ENCODE measurements at regions not wholly inside any gene's neighbourhood (a gene's known extent, or its start where the extent isn't known, plus 50 kb on each side); places are given as distances from the start of the nearest gene placed in this dataset.
"Not testable (repeated sequence)": the region's sequence is repeated elsewhere in the genome, so short reads cannot be mapped to it uniquely, and the experiment has no call there.

DNA sequence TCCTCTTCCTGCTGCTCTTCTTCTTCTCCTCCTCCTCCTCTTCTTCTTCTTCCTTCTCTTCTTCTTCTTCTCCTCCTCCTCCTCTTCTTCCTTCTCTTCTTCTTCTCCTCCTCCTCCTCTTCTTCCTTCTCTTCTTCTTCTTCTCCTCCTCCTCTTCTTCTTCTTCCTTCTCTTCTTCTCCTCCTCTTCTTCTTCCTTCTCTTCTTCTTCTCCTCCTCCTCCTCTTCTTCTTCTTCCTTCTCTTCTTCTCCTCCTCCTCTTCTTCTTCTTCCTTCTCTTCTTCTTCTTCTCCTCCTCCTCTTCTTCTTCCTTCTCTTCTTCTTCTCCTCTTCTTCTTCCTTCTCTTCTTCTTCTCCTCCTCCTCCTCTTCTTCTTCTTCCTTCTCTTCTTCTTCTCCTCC lies 560.8 kb upstream of the CDH5 start:
- RAD21 ChIA-PET (ENCODE audit: low non-redundant PET in 1 of 2, low total read pairs in 2 of 2, uncharacterized antibody in 2 of 2, unreplicated experiment in 2 of 2); H3K4me2 ChIP-seq (ENCODE audit: low read length); H3K9me2 ChIP-seq (ENCODE audit: insufficient read depth); H3K4me3 ChIP-seq (replicated peaks in 1 of 2; ENCODE audit: low read depth in 1 of 2, low read length in 2 of 2); H3K9me3 ChIP-seq (ENCODE audit: control insufficient read depth in 1 of 2, insufficient read depth in 1 of 2, low read depth in 1 of 2, low read length in 2 of 2); H3K36me3 ChIP-seq (ENCODE audit: control insufficient read depth in 1 of 2, insufficient read depth in 2 of 2, low read length in 2 of 2); H4K20me1 ChIP-seq (ENCODE audit: insufficient read depth); CTCF ChIA-PET; intact Hi-C loops (cut with micrococcal nuclease); H3K9ac ChIP-seq (ENCODE audit: low read length); ATAC-seq; H3K79me2 ChIP-seq (ENCODE audit: insufficient read depth, low read length); DNase-seq (ENCODE audit: low read depth, low spot score); H3K4me1 ChIP-seq (ENCODE audit: control insufficient read depth in 1 of 2, insufficient read depth in 2 of 2, low read length in 2 of 2); H3K27me3 ChIP-seq (ENCODE audit: insufficient read depth, low read length); H2AFZ ChIP-seq (ENCODE audit: low read depth, low read length, poor library complexity, severe bottlenecking); POLR2A ChIA-PET; BruUV-seq (replicated peaks); H3K27ac ChIP-seq (ENCODE audit: low read depth, low read length): not testable (repeated sequence)

DNA sequence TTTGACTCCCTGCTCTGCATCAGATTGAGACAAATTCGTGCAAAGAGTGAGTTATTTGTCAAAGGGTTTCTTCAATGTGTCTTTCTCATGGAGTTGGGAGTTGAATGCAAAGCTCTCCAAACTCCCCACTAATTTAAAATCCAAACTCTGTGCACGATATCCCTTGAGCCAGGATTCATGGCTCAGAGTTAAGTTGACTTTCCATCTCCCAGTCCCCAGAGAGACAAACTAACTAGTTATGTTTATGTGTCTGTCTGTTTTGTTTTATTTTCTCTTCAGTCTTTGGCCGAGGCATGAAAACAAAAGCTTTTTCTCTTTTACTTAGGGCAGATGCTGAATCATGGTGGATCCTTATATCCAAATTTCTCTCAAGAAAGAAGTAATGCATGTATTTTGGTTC lies 570.0 kb upstream of the CDH5 start:
- no peak for TF ChIP-seq ZNF274 (IDR thresholded peaks at IDR 0.05; ENCODE audit: low read depth, low read length)
- no peak for TF ChIP-seq YY1 (IDR thresholded peaks at IDR 0.05; ENCODE audit: extremely low read depth, insufficient replicate concordance, low read depth, low read length)
- TF ChIP-seq ZFX (IDR thresholded peaks at IDR 0.05) = no peak
- TF ChIP-seq EGR1 (IDR thresholded peaks at IDR 0.05; ENCODE audit: low read depth) = no peak
- TF ChIP-seq SRF (IDR thresholded peaks at IDR 0.05; ENCODE audit: low read depth) = no peak
- no peak for TF ChIP-seq POLR2AphosphoS5 (IDR thresholded peaks at IDR 0.05; ENCODE audit: low read depth, low read length)
- TF ChIP-seq SP1 (IDR thresholded peaks at IDR 0.05; ENCODE audit: low read depth) = no peak
- TF ChIP-seq, protein P1, sequence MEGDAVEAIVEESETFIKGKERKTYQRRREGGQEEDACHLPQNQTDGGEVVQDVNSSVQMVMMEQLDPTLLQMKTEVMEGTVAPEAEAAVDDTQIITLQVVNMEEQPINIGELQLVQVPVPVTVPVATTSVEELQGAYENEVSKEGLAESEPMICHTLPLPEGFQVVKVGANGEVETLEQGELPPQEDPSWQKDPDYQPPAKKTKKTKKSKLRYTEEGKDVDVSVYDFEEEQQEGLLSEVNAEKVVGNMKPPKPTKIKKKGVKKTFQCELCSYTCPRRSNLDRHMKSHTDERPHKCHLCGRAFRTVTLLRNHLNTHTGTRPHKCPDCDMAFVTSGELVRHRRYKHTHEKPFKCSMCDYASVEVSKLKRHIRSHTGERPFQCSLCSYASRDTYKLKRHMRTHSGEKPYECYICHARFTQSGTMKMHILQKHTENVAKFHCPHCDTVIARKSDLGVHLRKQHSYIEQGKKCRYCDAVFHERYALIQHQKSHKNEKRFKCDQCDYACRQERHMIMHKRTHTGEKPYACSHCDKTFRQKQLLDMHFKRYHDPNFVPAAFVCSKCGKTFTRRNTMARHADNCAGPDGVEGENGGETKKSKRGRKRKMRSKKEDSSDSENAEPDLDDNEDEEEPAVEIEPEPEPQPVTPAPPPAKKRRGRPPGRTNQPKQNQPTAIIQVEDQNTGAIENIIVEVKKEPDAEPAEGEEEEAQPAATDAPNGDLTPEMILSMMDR (IDR thresholded peaks at IDR 0.05 in 2 of 3, conservative IDR thresholded peaks at IDR 0.05 in 1 of 3; ENCODE audit: borderline replicate concordance in 1 of 3, insufficient read depth in 1 of 3, low read depth in 2 of 3, low read length in 2 of 3) = no peak
- no peak overlapping the region for H3K27ac ChIP-seq (ENCODE audit: low read depth, low read length)
- CTCF ChIA-PET = no interaction called here
- POLR2A ChIA-PET = no interaction called here
- ATAC-seq (no peak), DNase-seq (ENCODE audit: low read depth, low spot score) (no peak)
- H2AFZ ChIP-seq (ENCODE audit: low read depth, low read length, poor library complexity, severe bottlenecking) = no peak overlapping the region
- no peaks in the 10 kb centered on the region for H4K20me1 ChIP-seq (ENCODE audit: insufficient read depth)
- no peaks in the 10 kb centered on the region for H3K9me3 ChIP-seq (ENCODE audit: control insufficient read depth in 1 of 2, insufficient read depth in 1 of 2, low read depth in 1 of 2, low read length in 2 of 2)
- no peaks in the 10 kb centered on the region for H3K9me2 ChIP-seq (ENCODE audit: insufficient read depth)
- no peak overlapping the region for H3K9ac ChIP-seq (ENCODE audit: low read length)
- no peak overlapping the region for H3K4me2 ChIP-seq (ENCODE audit: low read length)
- peaks cover 5% of the 10 kb centered on the region; the same call in 1 of the 2 replicates for H3K27me3 ChIP-seq (ENCODE audit: insufficient read depth, low read length)
- no peaks in the 10 kb centered on the region for H3K79me2 ChIP-seq (ENCODE audit: insufficient read depth, low read length)
- RAD21 ChIA-PET (ENCODE audit: low non-redundant PET in 1 of 2, low total read pairs in 2 of 2, uncharacterized antibody in 2 of 2, unreplicated experiment in 2 of 2) = no interaction called here
- BruUV-seq (replicated peaks) = no TSS peak
- H3K4me3 ChIP-seq (replicated peaks in 1 of 2; ENCODE audit: low read depth in 1 of 2, low read length in 2 of 2) = no peak overlapping the region
- intact Hi-C loops (cut with micrococcal nuclease) = no loop called here
- no peaks in the 10 kb centered on the region for H3K4me1 ChIP-seq (ENCODE audit: control insufficient read depth in 1 of 2, insufficient read depth in 2 of 2, low read length in 2 of 2)
- no peaks in the 10 kb centered on the region for H3K36me3 ChIP-seq (ENCODE audit: control insufficient read depth in 1 of 2, insufficient read depth in 2 of 2, low read length in 2 of 2)
